ENCODE measurements at regions not wholly inside any gene's neighbourhood (a gene's known extent, or its start where the extent isn't known, plus 50 kb on each side); places are given as distances from the start of the nearest gene placed in this dataset.

GRCh38 chr10:59553162-59553900 lies 156.3 kb downstream of the SLC16A9 start:
- DNase-seq = no peak

- no peak for DNase-seq
Measured at GRCh38 chr10:59550061-59550460, 159.6 kb downstream of the SLC16A9 start.

- no peak for DNase-seq
Measured at GRCh38 chr10:59538623-59539022, 171.0 kb downstream of the SLC16A9 start.

GRCh38 chr10:59537501-59537900 lies 172.1 kb downstream of the SLC16A9 start:
- DNase-seq = no peak

GRCh38 chr10:59536167-59537014 lies 173.3 kb downstream of the SLC16A9 start:
- DNase-seq = peak; percentile 55 to 58

- no peak for DNase-seq
Measured at GRCh38 chr10:59524348-59524747, 162.0 kb upstream of the FAM13C start.

GRCh38 chr10:59523851-59524250 lies 161.5 kb upstream of the FAM13C start:
- no peak for DNase-seq

GRCh38 chr10:59517996-59518395 lies 155.6 kb upstream of the FAM13C start:
- DNase-seq = no peak

- no peak for DNase-seq
Measured at GRCh38 chr10:59517341-59517899, 155.1 kb upstream of the FAM13C start.

GRCh38 chr10:59513558-59513957 lies 151.2 kb upstream of the FAM13C start:
- DNase-seq = no peak

- DNase-seq = no peak
Measured at GRCh38 chr10:59512951-59513350, 150.6 kb upstream of the FAM13C start.

- no peak for DNase-seq
Measured at GRCh38 chr10:59508956-59509355, 146.6 kb upstream of the FAM13C start.

GRCh38 chr10:59508296-59508695 lies 145.9 kb upstream of the FAM13C start:
- no peak for DNase-seq

- DNase-seq = no peak
Measured at GRCh38 chr10:59505926-59506325, 143.6 kb upstream of the FAM13C start.

GRCh38 chr10:59499460-59499859 lies 137.1 kb upstream of the FAM13C start:
- DNase-seq = no peak

- no peak for DNase-seq
Measured at GRCh38 chr10:59493017-59493416, 130.7 kb upstream of the FAM13C start.

GRCh38 chr10:59479426-59479825 lies 117.1 kb upstream of the FAM13C start:
- DNase-seq = no peak

- DNase-seq = no peak
Measured at GRCh38 chr10:59470570-59470969, 108.2 kb upstream of the FAM13C start.

GRCh38 chr10:59465088-59465487 lies 102.7 kb upstream of the FAM13C start:
- no peak for DNase-seq

- no peak for DNase-seq
Measured at GRCh38 chr10:59464483-59464882, 102.1 kb upstream of the FAM13C start.

- no peak for DNase-seq
Measured at GRCh38 chr10:59463909-59464308, 101.6 kb upstream of the FAM13C start.

GRCh38 chr10:59460601-59461000 lies 98.3 kb upstream of the FAM13C start:
- no peak for DNase-seq

GRCh38 chr10:59456199-59456598 lies 93.8 kb upstream of the FAM13C start:
- DNase-seq = no peak

All from Kasumi-1 (cell line).